Right ventricle myocardium inferior (tissue), 1 donor: ENCODE measurements at regions not wholly inside any gene's neighbourhood (a gene's known extent, or its start where the extent isn't known, plus 50 kb on each side); places are given as distances from the start of the nearest gene placed in this dataset.
A peak's percentile ranks its signal among the peaks of the same experiment; 100 is the strongest.
"Not testable (repeated sequence)": the region's sequence is repeated elsewhere in the genome, so short reads cannot be mapped to it uniquely, and the experiment has no call there.

Experiments used
- ATAC-seq: fragments of 200-7000 bp; cut with Tn5 transposase; one replicate; pipeline ENCODE4 v1.9.1; 2020; ENCODE audit warnings: mild to moderate bottlenecking, moderate library complexity
- DNase-seq: peaks from one replicate; pipeline ENCODE4 v3.0.0; 2021; ENCODE audit errors: missing footprints
- intact Hi-C: fragments of 100-400 bp; cut with DNase I; formaldehyde crosslinking; loops from one replicate; pipeline ENCODE4 v1.11.0; 2022
- donor health status: DM: no; HTN: yes; CAD: no; lungs with severe emphysema.

DNA sequence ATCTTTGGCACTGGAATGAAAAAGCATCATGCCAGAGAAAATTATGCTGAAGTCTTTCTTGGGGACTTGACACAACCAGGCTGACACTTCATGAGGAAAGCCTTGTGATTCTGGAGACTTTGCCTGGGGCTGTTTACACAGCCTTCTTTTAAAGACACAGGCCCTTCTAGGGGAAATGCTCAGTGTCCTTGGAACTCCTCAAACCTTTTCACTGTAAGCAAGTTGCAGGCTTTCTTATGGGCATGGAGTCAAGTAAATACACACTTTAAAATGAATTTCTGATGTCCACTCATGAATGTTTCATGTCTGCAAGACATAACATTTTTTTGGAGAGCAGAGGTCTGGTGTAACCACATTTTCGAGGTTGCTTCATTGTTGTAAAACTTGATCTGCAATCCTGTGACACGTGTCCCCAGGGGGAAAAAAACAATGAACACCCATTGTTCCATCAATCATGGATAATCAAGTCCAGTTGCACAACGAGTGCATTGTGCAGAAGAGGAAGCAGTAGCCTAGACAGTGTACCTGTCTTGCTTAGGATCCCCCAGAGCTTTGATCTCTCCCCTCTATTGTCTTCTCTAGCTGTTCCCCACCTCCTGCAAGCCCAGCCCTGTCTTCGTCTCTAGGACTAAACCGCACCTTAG is 155.1 kb upstream of the PRICKLE1 start:
- intact Hi-C loops, result loop anchor here (5.0 kb wide), 1 partner anchor 38 kb away; no protein-coding TSS in a partner anchor
- DNase-seq (no peak), ATAC-seq (peak; percentile 49)

DNA sequence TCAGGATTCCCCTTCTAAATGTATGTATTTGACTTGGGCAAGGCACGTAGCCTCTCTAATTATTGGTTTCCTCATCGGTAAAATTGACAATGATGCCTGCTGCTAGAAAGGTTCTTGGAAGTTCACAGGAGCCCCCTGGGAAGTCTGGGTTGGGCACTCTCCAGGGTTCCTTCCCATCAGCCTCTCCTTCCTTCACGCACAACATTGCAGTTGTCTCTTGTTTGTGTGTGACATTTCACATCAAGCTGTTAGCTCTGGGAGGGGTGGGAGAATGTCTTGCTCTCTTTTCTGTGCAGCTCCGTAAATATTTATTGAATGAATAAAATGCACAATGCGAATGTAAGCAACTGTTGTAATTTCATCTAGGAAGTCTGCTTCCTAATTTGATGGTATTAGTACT is 153.2 kb upstream of the PRICKLE1 start:
- DNase-seq (no peak), ATAC-seq (peak; percentile 57)
- intact Hi-C loops, result loop anchor here (5.0 kb wide), 1 partner anchor 40 kb away; no protein-coding TSS in a partner anchor

DNA sequence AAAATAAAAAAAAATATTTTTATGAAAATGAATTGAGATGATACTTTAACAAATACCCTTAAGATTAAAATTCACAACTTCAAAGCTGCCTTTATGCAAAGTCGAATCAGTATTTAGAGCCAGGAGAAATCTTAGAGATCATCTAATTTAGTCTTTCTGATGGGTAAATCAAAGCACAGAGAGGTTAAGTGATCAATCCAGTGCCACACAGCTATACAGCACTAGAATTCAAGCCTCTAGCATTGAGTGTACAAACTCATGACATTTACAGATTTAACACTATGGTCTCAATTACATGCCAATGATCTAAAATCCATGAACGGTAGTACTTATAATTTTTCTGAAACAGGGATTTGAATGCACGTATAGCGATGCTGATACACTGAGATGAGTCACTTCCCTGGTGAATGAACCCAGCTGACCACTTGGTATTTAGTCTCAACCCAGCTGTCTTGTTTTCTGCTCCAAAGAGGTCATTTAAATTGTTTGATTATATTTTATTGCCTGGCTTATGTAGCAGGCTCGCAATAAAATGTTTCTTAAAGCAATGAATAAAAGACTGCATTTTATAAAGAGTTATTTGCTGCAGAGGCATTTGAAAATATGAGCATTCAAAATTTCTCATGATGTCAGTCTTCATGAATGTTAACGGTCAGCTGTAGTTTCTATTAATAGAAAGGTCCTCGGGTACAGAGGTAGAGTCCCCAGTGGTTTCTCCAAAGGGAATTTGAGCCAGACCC is 152.4 kb upstream of the PRICKLE1 start:
- intact Hi-C loops, result loop anchor here (5.0 kb wide), 1 partner anchor 40 kb away; no protein-coding TSS in a partner anchor
- ATAC-seq, result peak; percentile 52
- no peak for DNase-seq

DNA sequence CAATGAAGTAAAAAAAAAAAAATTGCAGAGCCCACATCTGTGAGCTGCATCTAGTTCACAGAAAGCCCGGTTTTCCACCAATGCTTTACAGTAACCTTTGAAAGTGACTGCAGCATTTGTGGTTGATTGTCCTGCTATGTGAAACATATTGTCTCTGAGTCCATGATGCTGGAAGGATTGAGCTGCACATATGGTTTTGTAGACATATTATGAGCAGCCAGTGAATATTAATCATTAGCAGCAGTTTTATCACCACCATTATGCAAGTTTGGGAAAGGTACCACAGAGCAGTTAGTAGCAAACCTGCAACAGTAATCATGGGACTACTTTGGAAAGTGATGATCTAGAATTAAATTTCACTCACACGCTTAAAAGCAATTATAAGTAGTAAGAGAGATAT is 151.5 kb upstream of the PRICKLE1 start:
- intact Hi-C loops, result loop anchor here (5.0 kb wide), 1 partner anchor 41 kb away; no protein-coding TSS in a partner anchor
- no peak for ATAC-seq
- no peak for DNase-seq

DNA sequence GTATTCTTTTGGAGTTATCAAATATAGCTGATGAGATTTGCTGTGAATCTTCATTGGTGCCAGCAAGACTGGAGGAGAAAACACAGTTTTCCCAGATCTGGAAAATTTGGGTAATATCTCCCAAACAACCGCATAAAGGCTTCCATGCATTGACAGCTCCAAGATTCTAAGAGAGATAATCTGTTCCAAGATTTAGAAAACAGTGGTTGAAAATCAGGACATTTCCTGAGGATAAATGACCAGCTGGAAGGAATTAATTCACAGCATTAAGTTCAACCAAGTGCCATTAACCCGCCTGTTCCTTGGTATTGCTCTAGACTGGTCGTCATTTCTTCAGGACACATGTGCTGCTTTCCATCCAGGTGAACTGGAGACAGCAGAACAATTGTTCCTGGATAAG is 147.9 kb upstream of the PRICKLE1 start:
- DNase-seq (no peak), ATAC-seq (no peak)
- intact Hi-C loops, result loop anchor here (5.0 kb wide), 1 partner anchor 150 kb away; the partner anchor contains the start of gene PRICKLE1

DNA sequence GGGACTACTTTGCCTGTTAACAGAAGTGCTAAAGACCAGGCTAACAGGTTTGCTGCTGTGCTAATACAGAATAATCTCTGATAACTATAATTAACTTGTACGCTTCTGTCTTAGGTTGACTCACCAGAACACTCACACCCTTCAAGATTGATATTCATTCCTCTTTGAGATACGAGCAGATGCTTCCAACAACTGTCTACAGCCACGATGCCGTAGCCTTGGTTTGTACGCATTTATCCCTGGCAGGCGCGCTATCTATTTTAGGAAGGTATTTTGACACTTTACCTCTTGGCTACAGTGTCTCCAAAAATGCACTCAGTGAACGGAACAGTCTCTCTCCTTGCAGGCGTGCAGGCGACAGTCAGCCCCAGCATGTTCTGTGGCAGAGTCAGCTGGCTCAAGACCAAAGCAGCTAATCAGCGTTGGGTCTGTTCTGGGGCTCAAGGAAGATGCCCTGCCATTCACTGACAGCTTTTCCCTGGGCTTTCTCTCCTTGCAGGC is 146.4 kb upstream of the PRICKLE1 start:
- ATAC-seq (peak; percentile 94), DNase-seq (peak; percentile 69)
- intact Hi-C loops, result loop anchor here (5.0 kb wide), 1 partner anchor 149 kb away; the partner anchor contains the start of gene PRICKLE1

DNA sequence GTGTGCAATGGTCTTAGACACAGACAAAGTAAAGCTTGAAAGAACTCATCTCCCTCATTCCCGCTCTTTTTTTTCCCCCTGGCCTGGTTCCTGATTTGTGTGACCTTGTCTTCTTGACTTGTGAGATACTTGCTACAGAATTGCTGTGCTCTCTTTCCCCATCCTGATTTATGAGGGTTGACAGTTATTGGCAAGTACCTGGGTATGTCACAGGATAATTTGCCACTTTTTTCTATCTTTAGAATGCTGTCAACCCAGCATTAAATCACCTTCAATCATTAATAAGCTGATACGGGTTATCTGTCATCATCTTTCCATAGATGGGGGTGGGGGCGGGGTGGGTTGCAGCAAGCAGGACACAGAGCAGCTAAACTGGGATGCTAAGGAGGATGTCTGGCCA is 144.4 kb upstream of the PRICKLE1 start:
- DNase-seq (no peak), ATAC-seq (no peak)
- intact Hi-C loops, result no loop called here

DNA sequence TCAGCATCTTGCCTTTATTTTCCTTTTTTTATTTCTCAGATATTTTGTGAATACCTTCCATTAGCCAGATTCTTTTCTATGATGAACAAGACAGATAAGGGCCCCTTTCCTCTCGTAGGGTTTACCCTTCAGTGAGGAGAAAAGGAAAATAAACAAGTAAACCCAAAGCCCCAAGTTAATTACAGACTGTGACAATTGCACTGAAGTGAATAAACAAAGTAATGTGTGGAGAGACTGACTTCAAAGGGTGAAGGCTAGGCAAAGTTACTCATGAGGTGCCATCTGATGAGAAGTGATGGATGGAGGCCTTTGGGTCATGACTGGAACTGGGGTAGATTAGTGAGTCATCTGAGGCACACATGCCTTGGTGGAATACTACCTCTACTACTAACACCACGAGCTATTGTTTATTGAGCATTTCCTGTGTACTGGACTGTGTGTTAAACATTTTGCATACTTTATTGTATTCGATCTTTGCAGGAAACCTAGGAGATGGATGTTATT is 143.4 kb upstream of the PRICKLE1 start:
- ATAC-seq (no peak), DNase-seq (no peak)
- intact Hi-C loops, result no loop called here

DNA sequence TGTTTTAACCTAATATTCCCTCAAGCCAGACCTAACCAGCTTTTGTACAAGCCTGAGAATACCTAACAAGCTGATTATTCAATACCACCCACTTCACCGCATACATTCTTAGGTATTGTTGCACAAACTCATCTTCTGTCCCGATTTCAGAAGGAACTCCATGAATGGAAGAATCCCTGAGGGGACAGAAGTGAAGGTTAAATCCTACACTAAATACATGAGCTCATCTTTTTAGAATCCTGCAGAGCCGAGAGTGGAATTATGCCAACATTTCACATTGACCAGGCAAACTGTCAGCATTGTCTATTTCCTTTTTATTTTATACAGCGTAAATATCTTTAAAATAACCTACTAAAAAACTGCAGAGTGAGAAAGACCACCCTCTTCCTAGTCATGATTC is 140.7 kb upstream of the PRICKLE1 start:
- DNase-seq, result no peak
- ATAC-seq, result no peak
- intact Hi-C loops, result no loop called here

DNA sequence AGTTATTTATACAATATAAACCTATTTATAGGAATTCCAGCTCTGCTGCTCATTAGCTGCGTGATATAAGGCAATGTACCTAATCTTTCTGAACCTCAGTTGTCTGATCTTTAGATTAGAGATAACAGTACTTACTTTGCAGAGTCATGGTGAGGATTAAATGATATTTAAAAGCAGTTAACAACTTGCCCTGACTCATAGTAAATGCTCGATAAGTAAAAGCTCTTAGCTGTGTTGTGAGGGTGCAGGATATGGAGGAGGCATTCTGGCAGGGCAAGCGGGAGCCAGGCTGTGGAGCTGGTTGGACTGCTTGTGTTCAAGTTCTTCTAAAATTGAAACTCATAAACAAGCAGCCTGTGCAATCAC is 140.0 kb upstream of the PRICKLE1 start:
- no peak for ATAC-seq
- intact Hi-C loops, result no loop called here

DNA sequence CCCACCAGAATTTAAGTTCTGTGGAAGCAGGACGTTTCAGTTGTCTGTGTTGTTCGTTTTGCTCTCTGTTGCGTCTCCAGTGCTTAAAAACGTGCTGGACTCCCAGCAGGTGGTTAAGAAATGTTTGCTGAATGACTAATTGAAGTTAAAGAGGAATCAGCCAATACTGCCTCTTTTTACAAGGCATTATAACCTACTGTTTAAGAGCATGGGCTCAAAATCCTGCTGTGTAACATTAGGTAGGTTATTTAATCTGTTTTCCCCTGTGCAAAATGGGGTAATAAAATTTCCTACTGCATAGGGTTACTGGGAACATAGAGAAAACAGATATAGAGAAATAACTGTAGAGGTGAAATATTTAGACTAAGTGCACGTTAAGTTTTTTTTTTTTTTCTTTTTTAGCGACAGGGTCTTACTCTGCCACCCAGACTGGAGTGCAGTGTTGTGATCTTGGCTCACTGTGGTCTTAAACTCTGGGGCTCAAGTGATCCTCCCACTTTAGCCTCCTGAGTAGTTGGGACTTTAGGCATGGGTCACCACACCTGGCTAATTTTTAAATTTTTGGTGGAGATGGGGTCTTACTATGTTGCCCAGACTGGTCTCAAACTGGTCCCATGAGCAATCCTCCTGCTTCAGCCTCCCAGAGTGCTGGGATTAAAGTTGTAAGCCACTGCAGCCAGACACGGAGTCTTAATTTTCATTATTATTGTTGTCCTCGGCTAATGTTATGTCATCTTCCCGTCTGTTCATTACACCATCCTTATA is 139.4 kb upstream of the PRICKLE1 start:
- ATAC-seq (no peak), DNase-seq (no peak)
- intact Hi-C loops, result no loop called here

More for the DNA sequence above, 140.0 kb upstream of the PRICKLE1 start:
- DNase-seq, result no peak

DNA sequence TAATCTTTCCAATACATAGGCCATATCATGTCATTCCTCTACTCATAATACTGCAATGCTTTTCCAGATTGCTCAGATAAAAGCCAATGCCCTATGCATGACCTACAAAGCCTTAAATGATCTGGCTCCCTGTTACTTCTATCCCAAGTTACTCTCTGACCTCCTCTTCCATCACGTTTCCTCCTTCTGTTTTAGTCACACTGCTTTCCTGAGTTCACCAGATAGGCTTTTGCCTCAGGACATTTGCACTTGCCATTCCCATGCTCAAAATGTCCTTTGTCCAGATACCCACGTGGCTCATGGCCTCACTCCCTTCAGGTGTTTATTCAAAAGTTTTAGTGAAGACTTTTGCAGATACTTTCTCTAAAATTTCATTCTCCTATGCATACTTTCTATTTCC is 138.7 kb upstream of the PRICKLE1 start:
- ATAC-seq (no peak), DNase-seq (no peak)
- intact Hi-C loops, result no loop called here

DNA sequence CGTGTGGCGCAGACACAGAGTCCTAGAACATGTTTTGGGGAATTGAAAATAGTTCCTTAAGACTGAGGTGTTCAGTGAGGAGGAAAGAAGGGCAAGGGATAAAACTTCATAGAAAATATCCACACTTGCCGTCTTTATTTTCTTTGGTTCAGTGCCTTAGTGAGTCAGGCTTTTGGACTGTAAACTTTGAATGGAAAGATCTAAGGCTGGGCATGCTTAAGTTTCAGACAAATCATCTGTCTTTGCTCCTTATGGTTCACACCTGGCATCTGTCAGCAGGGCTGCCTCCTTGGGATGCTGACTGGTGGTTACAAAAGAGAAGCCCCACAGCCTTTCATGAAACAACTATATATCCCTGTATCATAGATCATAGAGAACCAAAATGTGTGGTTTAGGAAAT is 136.3 kb upstream of the PRICKLE1 start:
- no peak for DNase-seq
- no peak for ATAC-seq
- intact Hi-C loops, result no loop called here

DNA sequence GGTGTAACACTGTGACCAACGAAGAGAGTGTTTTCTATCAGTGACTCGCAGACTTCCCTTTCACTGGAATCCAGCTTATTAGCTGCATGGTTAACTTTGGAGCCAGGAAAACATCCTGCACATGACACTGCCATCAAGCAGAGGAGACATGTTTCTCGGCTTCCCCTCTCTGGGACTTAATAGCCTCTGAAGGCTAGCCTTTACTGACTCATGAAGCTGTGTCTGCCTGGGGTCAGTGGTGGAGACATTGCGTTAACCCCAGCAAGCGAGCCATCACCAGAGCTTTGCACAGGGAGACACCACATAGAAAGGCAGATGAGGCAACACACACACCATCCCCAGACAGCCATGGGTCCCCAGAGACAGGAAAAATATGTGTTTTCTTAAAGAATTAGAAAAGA is 126.9 kb upstream of the PRICKLE1 start:
- no peak for DNase-seq
- intact Hi-C loops, result no loop called here
- ATAC-seq, result peak; percentile 74

DNA sequence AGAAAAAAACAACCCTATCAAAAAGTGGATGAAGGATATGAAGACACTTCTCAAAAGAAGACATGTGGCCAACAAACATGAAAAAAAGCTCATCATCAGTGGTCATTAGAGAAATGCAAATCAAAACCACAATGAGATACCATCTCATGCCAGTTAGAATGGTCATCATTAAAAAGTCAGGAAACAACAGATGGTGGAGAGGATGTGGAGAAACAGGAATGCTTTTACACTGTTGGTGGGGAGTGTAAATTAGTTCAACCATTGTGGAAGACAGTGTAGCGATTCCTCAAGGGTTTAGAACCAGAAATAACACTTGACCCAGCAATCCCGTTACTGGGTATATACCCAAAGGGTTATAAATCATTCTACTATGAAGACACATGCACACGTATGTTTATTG is 124.0 kb upstream of the PRICKLE1 start:
- ATAC-seq, DNase-seq, intact Hi-C loops: not testable (repeated sequence)

DNA sequence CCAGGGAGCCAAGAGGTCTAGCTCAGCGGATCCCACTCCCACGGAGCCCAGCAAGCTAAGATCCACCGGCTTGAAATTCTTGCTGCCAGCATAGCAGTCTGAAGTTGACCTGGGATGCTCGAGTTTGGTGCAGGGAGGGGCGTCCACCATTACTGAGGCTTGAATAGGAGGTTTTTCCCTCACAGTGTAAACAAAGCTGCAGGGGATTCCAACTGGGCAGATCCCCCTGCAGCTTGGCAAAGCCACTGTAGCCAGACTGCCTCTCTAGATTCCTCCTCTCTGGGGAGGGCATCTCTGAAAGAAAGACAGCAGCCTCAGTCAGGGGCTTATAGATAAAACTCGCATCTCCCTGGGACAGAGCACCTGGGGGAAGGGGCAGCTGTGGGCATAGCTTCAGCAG is 118.8 kb upstream of the PRICKLE1 start:
- intact Hi-C loops, result loop anchor here (10.0 kb wide), 2 partner anchors 124 to 224 kb away; partner anchors contain the start of gene PRICKLE1

DNA sequence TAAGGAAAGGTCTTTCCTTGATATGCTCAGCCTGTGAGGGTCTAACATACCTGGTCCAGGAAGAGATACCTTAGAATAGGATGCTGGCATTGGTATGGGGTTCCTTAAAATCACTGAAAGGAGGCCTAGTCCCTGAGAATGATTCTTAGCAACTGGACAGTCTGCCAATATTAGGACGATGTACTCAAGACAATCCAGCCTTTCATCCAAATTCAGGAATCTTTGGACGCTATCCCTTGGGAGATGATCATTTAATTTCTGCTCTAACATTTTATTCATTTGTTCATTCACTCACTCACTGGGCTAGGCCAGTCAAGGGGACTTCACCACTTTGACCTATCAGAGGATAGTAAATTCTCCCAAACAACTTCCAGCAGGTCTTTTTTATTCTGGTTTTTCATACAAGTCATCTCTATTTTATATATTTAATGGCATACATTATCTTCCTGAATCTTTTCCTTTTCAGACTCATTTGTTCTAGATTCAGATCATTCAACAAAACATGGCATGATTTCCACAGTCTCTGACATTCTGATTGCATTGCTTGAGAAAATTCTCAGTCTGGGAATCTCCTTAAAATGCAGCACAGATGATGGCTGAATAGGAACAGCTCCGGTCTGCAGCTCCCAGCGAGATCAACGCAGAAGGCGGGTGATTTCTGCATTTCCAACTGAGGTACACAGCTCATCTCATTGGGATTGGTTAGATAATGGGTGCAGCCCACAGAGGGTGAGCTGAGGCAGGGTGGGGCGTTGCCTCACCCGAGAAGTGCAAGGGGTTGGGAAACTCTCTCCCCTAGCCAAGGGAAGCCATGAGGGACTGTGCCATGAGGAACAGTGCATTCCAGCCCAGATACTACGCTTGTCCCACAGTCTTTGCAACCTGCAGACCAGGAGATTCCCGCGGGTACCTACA is 118.0 kb upstream of the PRICKLE1 start:
- DNase-seq (no peak), ATAC-seq (no peak)
- intact Hi-C loops, result loop anchor here (10.0 kb wide), 2 partner anchors 123 to 223 kb away; partner anchors contain the start of gene PRICKLE1

More for the DNA sequence above, 118.8 kb upstream of the PRICKLE1 start:
- ATAC-seq, DNase-seq: not testable (repeated sequence)

DNA sequence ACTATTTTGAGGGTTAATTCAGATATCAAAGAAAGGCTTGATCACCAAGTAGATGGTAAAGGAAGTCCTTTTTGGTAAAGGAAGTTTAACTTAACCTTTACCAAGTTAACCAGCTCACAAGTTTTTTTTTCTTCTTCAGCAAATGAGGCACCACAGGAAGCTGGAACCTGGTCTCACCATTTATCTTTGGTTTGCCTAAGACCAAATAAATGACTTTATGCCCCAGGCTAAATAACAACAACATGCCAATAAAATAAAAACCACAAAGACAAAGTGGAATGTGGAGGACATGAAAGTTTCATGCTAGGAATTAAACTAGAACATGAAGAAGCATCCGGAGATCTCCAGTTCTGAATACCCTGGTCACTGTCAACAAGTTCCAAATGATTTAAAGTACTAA is 116.8 kb upstream of the PRICKLE1 start:
- DNase-seq, result no peak
- intact Hi-C loops, result loop anchor here (10.0 kb wide), 2 partner anchors 122 to 222 kb away; partner anchors contain the start of gene PRICKLE1
- no peak for ATAC-seq
